K562 (cell line): ENCODE measurements at regions not wholly inside any gene's neighbourhood (a gene's known extent, or its start where the extent isn't known, plus 50 kb on each side); places are given as distances from the start of the nearest gene placed in this dataset.

Source experiments
- ARID2 ChIP-seq: fragments of 450-650 bp; IDR thresholded peaks from 2 replicates; pipeline ENCODE4 v1.6.1; 2017; ENCODE audit warnings: antibody characterized with exemption, mild to moderate bottlenecking
- LCOR ChIP-seq: sonication (generic); formaldehyde crosslinking; IDR thresholded peaks from 2 replicates; pipeline ENCODE4 v1.8.0; 2022; ENCODE audit warnings: mild to moderate bottlenecking, missing genetic modification reagents
- NFE2L1 ChIP-seq: fragments of 450-650 bp; IDR thresholded peaks from 2 replicates; pipeline ENCODE4 v1.6.1; 2016; ENCODE audit warnings: missing genetic modification characterization, low read depth, mild to moderate bottlenecking, missing compliant biosample characterization, moderate library complexity, borderline replicate concordance
- PCBP2 ChIP-seq: fragments of 200-400 bp; formaldehyde crosslinking; IDR thresholded peaks from 2 replicates; pipeline ENCODE4 v1.6.1; 2018; ENCODE audit warnings: low read length, low read depth, mild to moderate bottlenecking, moderate library complexity; ENCODE audit not compliant: poor library complexity, severe bottlenecking
- RCOR1 ChIP-seq, 2 experiments: IDR thresholded peaks; 2 replicates each; pipeline ENCODE4 v1.6.1; 2012; ENCODE audit warnings: low read depth in 2 of 2, low read length in 2 of 2, borderline replicate concordance in 1 of 2, improper control_type of control experiment in 1 of 2
- SMAD4 ChIP-seq: fragments of 250-450 bp; sonication (Bioruptor Pico); conservative IDR thresholded peaks from 2 replicates; pipeline ENCODE4 v1.8.0; 2021; ENCODE audit warnings: inconsistent platforms, mild to moderate bottlenecking, moderate library complexity
- STAT5B ChIP-seq: fragments of 250-450 bp; sonication (Bioruptor Pico); IDR thresholded peaks from 2 replicates; pipeline ENCODE4 v1.8.0; 2021; ENCODE audit warnings: mild to moderate bottlenecking, inconsistent platforms
- WHSC1 ChIP-seq: IDR thresholded peaks from one replicate; pipeline ENCODE4 v1.6.1; 2012; ENCODE audit warnings: low read length, control low read depth, inconsistent platforms
- ZBED1 ChIP-seq: IDR thresholded peaks from 2 replicates; pipeline ENCODE4 v1.6.1; 2014
- ZNF165 ChIP-seq: fragments of 250-450 bp; sonication (Bioruptor Pico); IDR thresholded peaks from 2 replicates; pipeline ENCODE4 v1.4.0; 2020; ENCODE audit warnings: borderline replicate concordance
- ZNF175 ChIP-seq: fragments of 200-800 bp; sonication (Bioruptor generic); IDR thresholded peaks from 2 replicates; pipeline ENCODE4 v1.6.1; 2016; ENCODE audit warnings: low read depth, mild to moderate bottlenecking, missing genetic modification characterization, missing compliant biosample characterization
- ZNF316 ChIP-seq: fragments of 450-650 bp; IDR thresholded peaks from 2 replicates; pipeline ENCODE4 v1.6.1; 2016
- ZNF354B ChIP-seq: fragments of 250-450 bp; sonication (Bioruptor Pico); IDR thresholded peaks from 2 replicates; pipeline ENCODE4 v1.4.0; 2020
- ZNF384 ChIP-seq: IDR thresholded peaks from 2 replicates; pipeline ENCODE4 v1.6.1; 2012; ENCODE audit warnings: low read depth, low read length, improper control_type of control experiment
- TF ChIP-seq, protein P1 (sequence below): sonication (generic); formaldehyde crosslinking; IDR thresholded peaks from 2 replicates; pipeline ENCODE4 v1.8.1; 2023; ENCODE audit warnings: mild to moderate bottlenecking, missing genetic modification reagents, moderate library complexity
- TF ChIP-seq, protein P2 (sequence below): fragments of 450-650 bp; IDR thresholded peaks from 2 replicates; pipeline ENCODE4 v1.6.1; 2016; ENCODE audit warnings: borderline replicate concordance
- TF ChIP-seq, protein P3 (sequence below): fragments of 450-650 bp; IDR thresholded peaks from 2 replicates; pipeline ENCODE4 v1.6.1; 2016; ENCODE audit warnings: missing biosample characterization, missing genetic modification characterization
- TF ChIP-seq, protein P4 (sequence below): fragments of 250-450 bp; sonication (Bioruptor Pico); IDR thresholded peaks from 2 replicates; pipeline ENCODE4 v1.5.0; 2020; ENCODE audit warnings: mild to moderate bottlenecking, borderline replicate concordance
- TF ChIP-seq, protein P5 (sequence below): fragments of 450-650 bp; formaldehyde crosslinking; IDR thresholded peaks from 2 replicates; pipeline ENCODE4 v1.4.0; 2020; ENCODE audit warnings: mild to moderate bottlenecking
- TF ChIP-seq, protein P6 (sequence below): fragments of 450-650 bp; IDR thresholded peaks from 2 replicates; pipeline ENCODE4 v1.6.1; 2016; ENCODE audit warnings: low read depth, mild to moderate bottlenecking, moderate library complexity

DNA sequence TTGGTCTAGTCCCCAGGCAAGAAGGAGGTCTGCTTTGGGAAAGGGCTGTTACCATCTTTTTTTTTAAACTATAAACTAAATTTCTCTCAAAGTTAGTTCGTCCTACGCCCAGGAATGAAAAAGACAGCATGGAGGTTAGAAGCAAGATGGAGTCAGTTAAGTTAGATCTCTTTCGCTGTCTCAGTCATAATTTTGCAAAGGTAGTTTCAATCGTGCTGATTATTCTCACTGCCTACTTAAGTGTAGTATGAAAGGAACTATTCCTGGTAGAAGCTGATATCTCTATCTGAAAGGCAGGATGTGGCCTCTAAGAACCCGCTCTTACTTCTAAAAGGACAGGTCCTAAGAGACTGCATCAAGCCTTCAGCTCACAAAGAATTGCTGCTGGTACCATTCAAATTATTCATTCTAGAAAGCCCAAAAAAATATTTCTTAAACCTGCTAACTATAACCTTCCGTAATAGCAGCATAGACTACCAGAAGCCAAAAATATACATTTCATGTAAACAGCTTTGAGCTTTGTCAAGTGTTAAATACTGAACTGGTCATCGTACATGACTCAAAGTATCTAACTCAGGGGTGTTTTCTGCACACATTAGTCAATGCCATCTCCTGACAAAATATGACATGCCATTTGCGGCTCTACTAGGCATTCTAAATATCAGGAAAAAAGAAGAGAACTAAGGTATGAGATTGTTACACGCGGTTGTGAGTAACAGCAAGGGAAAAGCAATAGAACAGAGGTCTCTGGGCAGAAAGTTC, 96.0 kb upstream of the CCDC80 start (continued):
- TF ChIP-seq, protein P1, sequence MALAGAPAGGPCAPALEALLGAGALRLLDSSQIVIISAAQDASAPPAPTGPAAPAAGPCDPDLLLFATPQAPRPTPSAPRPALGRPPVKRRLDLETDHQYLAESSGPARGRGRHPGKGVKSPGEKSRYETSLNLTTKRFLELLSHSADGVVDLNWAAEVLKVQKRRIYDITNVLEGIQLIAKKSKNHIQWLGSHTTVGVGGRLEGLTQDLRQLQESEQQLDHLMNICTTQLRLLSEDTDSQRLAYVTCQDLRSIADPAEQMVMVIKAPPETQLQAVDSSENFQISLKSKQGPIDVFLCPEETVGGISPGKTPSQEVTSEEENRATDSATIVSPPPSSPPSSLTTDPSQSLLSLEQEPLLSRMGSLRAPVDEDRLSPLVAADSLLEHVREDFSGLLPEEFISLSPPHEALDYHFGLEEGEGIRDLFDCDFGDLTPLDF (CRISPR knock-in tag) = no peak
- TF ChIP-seq ZBED1 (no peak), RCOR1 (IDR thresholded peaks at IDR 0.05; ENCODE audit: borderline replicate concordance in 1 of 2, low read depth in 2 of 2, low read length in 2 of 2) (no peak), WHSC1 (no peak), NFE2L1 (tag) (peak; percentile 26; the same call in 1 of the 2 replicates), ZNF175 (CRISPR knock-in tag) (peak; percentile 72; the same call in 1 of the 2 replicates), ZNF384 (no peak), ZNF165 (CRISPR knock-in tag) (no peak), SMAD4 (CRISPR knock-in tag) (peak; percentile 72), STAT5B (CRISPR knock-in tag) (no peak), ARID2 (no peak), PCBP2 (no peak), ZNF354B (CRISPR knock-in tag) (no peak), LCOR (CRISPR knock-in tag) (no peak), ZNF316 (no peak)
- TF ChIP-seq, protein P2, sequence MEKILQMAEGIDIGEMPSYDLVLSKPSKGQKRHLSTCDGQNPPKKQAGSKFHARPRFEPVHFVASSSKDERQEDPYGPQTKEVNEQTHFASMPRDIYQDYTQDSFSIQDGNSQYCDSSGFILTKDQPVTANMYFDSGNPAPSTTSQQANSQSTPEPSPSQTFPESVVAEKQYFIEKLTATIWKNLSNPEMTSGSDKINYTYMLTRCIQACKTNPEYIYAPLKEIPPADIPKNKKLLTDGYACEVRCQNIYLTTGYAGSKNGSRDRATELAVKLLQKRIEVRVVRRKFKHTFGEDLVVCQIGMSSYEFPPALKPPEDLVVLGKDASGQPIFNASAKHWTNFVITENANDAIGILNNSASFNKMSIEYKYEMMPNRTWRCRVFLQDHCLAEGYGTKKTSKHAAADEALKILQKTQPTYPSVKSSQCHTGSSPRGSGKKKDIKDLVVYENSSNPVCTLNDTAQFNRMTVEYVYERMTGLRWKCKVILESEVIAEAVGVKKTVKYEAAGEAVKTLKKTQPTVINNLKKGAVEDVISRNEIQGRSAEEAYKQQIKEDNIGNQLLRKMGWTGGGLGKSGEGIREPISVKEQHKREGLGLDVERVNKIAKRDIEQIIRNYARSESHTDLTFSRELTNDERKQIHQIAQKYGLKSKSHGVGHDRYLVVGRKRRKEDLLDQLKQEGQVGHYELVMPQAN = no peak
- TF ChIP-seq, protein P3, sequence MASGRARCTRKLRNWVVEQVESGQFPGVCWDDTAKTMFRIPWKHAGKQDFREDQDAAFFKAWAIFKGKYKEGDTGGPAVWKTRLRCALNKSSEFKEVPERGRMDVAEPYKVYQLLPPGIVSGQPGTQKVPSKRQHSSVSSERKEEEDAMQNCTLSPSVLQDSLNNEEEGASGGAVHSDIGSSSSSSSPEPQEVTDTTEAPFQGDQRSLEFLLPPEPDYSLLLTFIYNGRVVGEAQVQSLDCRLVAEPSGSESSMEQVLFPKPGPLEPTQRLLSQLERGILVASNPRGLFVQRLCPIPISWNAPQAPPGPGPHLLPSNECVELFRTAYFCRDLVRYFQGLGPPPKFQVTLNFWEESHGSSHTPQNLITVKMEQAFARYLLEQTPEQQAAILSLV (tag) = 0 out of 2 replicates have a peak, but pooled peaks have one; percentile 11
- TF ChIP-seq, protein P4, sequence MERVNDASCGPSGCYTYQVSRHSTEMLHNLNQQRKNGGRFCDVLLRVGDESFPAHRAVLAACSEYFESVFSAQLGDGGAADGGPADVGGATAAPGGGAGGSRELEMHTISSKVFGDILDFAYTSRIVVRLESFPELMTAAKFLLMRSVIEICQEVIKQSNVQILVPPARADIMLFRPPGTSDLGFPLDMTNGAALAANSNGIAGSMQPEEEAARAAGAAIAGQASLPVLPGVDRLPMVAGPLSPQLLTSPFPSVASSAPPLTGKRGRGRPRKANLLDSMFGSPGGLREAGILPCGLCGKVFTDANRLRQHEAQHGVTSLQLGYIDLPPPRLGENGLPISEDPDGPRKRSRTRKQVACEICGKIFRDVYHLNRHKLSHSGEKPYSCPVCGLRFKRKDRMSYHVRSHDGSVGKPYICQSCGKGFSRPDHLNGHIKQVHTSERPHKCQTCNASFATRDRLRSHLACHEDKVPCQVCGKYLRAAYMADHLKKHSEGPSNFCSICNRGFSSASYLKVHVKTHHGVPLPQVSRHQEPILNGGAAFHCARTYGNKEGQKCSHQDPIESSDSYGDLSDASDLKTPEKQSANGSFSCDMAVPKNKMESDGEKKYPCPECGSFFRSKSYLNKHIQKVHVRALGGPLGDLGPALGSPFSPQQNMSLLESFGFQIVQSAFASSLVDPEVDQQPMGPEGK (CRISPR knock-in tag) = 0 out of 2 replicates have a peak, but pooled peaks have one; percentile 25
- TF ChIP-seq, protein P5, sequence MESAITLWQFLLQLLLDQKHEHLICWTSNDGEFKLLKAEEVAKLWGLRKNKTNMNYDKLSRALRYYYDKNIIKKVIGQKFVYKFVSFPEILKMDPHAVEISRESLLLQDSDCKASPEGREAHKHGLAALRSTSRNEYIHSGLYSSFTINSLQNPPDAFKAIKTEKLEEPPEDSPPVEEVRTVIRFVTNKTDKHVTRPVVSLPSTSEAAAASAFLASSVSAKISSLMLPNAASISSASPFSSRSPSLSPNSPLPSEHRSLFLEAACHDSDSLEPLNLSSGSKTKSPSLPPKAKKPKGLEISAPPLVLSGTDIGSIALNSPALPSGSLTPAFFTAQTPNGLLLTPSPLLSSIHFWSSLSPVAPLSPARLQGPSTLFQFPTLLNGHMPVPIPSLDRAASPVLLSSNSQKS (CRISPR knock-in tag) = no peak
- TF ChIP-seq, protein P6, sequence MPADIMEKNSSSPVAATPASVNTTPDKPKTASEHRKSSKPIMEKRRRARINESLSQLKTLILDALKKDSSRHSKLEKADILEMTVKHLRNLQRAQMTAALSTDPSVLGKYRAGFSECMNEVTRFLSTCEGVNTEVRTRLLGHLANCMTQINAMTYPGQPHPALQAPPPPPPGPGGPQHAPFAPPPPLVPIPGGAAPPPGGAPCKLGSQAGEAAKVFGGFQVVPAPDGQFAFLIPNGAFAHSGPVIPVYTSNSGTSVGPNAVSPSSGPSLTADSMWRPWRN = no peak
